A549 (cell line): ENCODE measurements at regions not wholly inside any gene's neighbourhood (a gene's known extent, or its start where the extent isn't known, plus 50 kb on each side); places are given as distances from the start of the nearest gene placed in this dataset.

Experiments
- CHD4 ChIP-seq: fragments of 200-600 bp; sonication (generic); IDR thresholded peaks from 2 replicates; pipeline ENCODE4 v1.6.1; 2016; ENCODE audit warnings: antibody characterized with exemption, mild to moderate bottlenecking, borderline replicate concordance
- HEYL ChIP-seq: fragments of 250-450 bp; sonication (Bioruptor Pico); IDR thresholded peaks from 2 replicates; pipeline ENCODE4 v1.8.0; 2021; ENCODE audit warnings: mild to moderate bottlenecking, moderate library complexity

DNA sequence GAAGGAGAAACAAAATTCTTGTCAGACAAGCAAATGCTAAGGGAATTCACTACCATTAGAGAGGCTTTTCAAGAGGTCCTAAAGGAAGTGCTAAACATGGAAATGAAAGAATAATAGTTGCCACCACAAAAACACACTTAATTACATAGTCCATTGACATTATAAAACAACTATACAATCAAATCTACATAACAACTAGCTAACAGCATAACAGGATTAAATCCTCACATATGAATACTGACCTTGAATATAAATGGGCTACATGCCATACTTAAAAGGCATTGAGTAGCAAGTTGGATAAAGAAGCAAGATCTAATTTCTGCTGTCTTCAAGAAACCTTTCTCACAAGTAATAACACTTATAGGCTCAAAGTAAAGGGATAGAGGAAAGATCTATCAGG is 811.5 kb upstream of the CITED2 start:
- no peak for TF ChIP-seq CHD4
- TF ChIP-seq HEYL: no peak
